ENCODE measurements at regions not wholly inside any gene's neighbourhood (a gene's known extent, or its start where the extent isn't known, plus 50 kb on each side); places are given as distances from the start of the nearest gene placed in this dataset.
"Not testable (repeated sequence)": the region's sequence is repeated elsewhere in the genome, so short reads cannot be mapped to it uniquely, and the experiment has no call there.

- Histone ChIP-seq H3K4me3 (ENCODE audit: low read depth in 1 of 3, low read length in 3 of 3) (no peak overlapping the region), H3K36me3 (ENCODE audit: control insufficient read depth in 3 of 3, insufficient read depth in 2 of 3, low read depth in 1 of 3, low read length in 3 of 3) (no peaks in the 10 kb centered on the region), H3K27ac (ENCODE audit: low read depth in 1 of 3, low read length in 2 of 3) (no peak overlapping the region), H3K27me3 (ENCODE audit: control insufficient read depth in 3 of 3, insufficient read depth in 3 of 3, low read length in 3 of 3) (no peaks in the 10 kb centered on the region), H3K9me3 (ENCODE audit: control insufficient read depth in 2 of 2, insufficient read depth in 1 of 2, low read depth in 1 of 2, low read length in 1 of 2) (no peaks in the 10 kb centered on the region), H3K4me1 (ENCODE audit: control insufficient read depth in 3 of 3, insufficient read depth in 2 of 3, low read depth in 1 of 3, low read length in 2 of 3) (no peaks in the 10 kb centered on the region)
- no peak for FAIRE-seq
- DNase-seq: no peak
Measured at GRCh38 chr16:31676731-31677130, 149.0 kb downstream of the AHSP start.

GRCh38 chr16:31678649-31679325, 151.1 kb downstream of the AHSP start:
- Histone ChIP-seq H3K27me3 (ENCODE audit: control insufficient read depth in 3 of 3, insufficient read depth in 3 of 3, low read length in 3 of 3) (no peaks in the 10 kb centered on the region), H3K4me1 (ENCODE audit: control insufficient read depth in 3 of 3, insufficient read depth in 2 of 3, low read depth in 1 of 3, low read length in 2 of 3) (no peaks in the 10 kb centered on the region), H3K9me3 (ENCODE audit: control insufficient read depth in 2 of 2, insufficient read depth in 1 of 2, low read depth in 1 of 2, low read length in 1 of 2) (peaks cover 0 to 2% of the 10 kb centered on the region in 2 donors), H3K36me3 (ENCODE audit: control insufficient read depth in 3 of 3, insufficient read depth in 2 of 3, low read depth in 1 of 3, low read length in 3 of 3) (no peaks in the 10 kb centered on the region), H3K4me3 (ENCODE audit: low read depth in 1 of 3, low read length in 3 of 3) (no peak overlapping the region), H3K27ac (ENCODE audit: low read depth in 1 of 3, low read length in 2 of 3) (no peak overlapping the region)
- FAIRE-seq (no peak), DNase-seq (no peak)
- WGBS, 3 donors: 61 to 82% (median 66%) methylated on average over 7 of the region's 7 CpGs

- not testable (repeated sequence) for H3K9me3 ChIP-seq (ENCODE audit: control insufficient read depth in 2 of 2, insufficient read depth in 1 of 2, low read depth in 1 of 2, low read length in 1 of 2); H3K4me1 ChIP-seq (ENCODE audit: control insufficient read depth in 3 of 3, insufficient read depth in 2 of 3, low read depth in 1 of 3, low read length in 2 of 3); H3K4me3 ChIP-seq (ENCODE audit: low read depth in 1 of 3, low read length in 3 of 3); H3K27me3 ChIP-seq (ENCODE audit: control insufficient read depth in 3 of 3, insufficient read depth in 3 of 3, low read length in 3 of 3); DNase-seq; FAIRE-seq; H3K27ac ChIP-seq (ENCODE audit: low read depth in 1 of 3, low read length in 2 of 3); H3K36me3 ChIP-seq (ENCODE audit: control insufficient read depth in 3 of 3, insufficient read depth in 2 of 3, low read depth in 1 of 3, low read length in 3 of 3)
- 54 to 61% (median 60%) methylated on average over 2 of the region's 2 CpGs for WGBS, 3 donors
Measured at GRCh38 chr16:31689331-31689730, 161.6 kb downstream of the AHSP start.

- not testable (repeated sequence) for H3K27ac ChIP-seq (ENCODE audit: low read depth in 1 of 3, low read length in 2 of 3); H3K4me3 ChIP-seq (ENCODE audit: low read depth in 1 of 3, low read length in 3 of 3); H3K9me3 ChIP-seq (ENCODE audit: control insufficient read depth in 2 of 2, insufficient read depth in 1 of 2, low read depth in 1 of 2, low read length in 1 of 2); FAIRE-seq; H3K36me3 ChIP-seq (ENCODE audit: control insufficient read depth in 3 of 3, insufficient read depth in 2 of 3, low read depth in 1 of 3, low read length in 3 of 3); DNase-seq; H3K4me1 ChIP-seq (ENCODE audit: control insufficient read depth in 3 of 3, insufficient read depth in 2 of 3, low read depth in 1 of 3, low read length in 2 of 3); H3K27me3 ChIP-seq (ENCODE audit: control insufficient read depth in 3 of 3, insufficient read depth in 3 of 3, low read length in 3 of 3)
- 79 to 95% (median 87%) methylated on average over 3 of the region's 3 CpGs for WGBS, 3 donors
Measured at GRCh38 chr16:31692338-31692737, 164.6 kb downstream of the AHSP start.

- 94 to 97% (median 95%) methylated on average over 6 of the region's 6 CpGs for WGBS, 3 donors
Measured at GRCh38 chr16:31693733-31694132, 166.0 kb downstream of the AHSP start.

GRCh38 chr16:31694461-31694860, 166.8 kb downstream of the AHSP start:
- WGBS, 3 donors: 95 to 100% (median 98%) methylated on average over 2 of the region's 2 CpGs
- FAIRE-seq: no peak

More at GRCh38 chr16:31693733-31694132, 166.0 kb downstream of the AHSP start:
- no peak overlapping the region for H3K4me3 ChIP-seq (ENCODE audit: low read depth in 1 of 3, low read length in 3 of 3)
- H3K9me3 ChIP-seq (ENCODE audit: control insufficient read depth in 2 of 2, insufficient read depth in 1 of 2, low read depth in 1 of 2, low read length in 1 of 2): no peaks in the 10 kb centered on the region
- no peak for DNase-seq
- H3K27ac ChIP-seq (ENCODE audit: low read depth in 1 of 3, low read length in 2 of 3): no peak overlapping the region
- no peak for FAIRE-seq
- no peaks in the 10 kb centered on the region for H3K36me3 ChIP-seq (ENCODE audit: control insufficient read depth in 3 of 3, insufficient read depth in 2 of 3, low read depth in 1 of 3, low read length in 3 of 3)
- no peaks in the 10 kb centered on the region for H3K27me3 ChIP-seq (ENCODE audit: control insufficient read depth in 3 of 3, insufficient read depth in 3 of 3, low read length in 3 of 3)
- no peaks in the 10 kb centered on the region for H3K4me1 ChIP-seq (ENCODE audit: control insufficient read depth in 3 of 3, insufficient read depth in 2 of 3, low read depth in 1 of 3, low read length in 2 of 3)

GRCh38 chr16:31695667-31696066, 168.0 kb downstream of the AHSP start:
- Histone ChIP-seq H3K27ac (ENCODE audit: low read depth in 1 of 3, low read length in 2 of 3) (no peak overlapping the region), H3K27me3 (ENCODE audit: control insufficient read depth in 3 of 3, insufficient read depth in 3 of 3, low read length in 3 of 3) (no peaks in the 10 kb centered on the region), H3K4me3 (ENCODE audit: low read depth in 1 of 3, low read length in 3 of 3) (no peak overlapping the region), H3K9me3 (ENCODE audit: control insufficient read depth in 2 of 2, insufficient read depth in 1 of 2, low read depth in 1 of 2, low read length in 1 of 2) (no peaks in the 10 kb centered on the region), H3K36me3 (ENCODE audit: control insufficient read depth in 3 of 3, insufficient read depth in 2 of 3, low read depth in 1 of 3, low read length in 3 of 3) (no peaks in the 10 kb centered on the region), H3K4me1 (ENCODE audit: control insufficient read depth in 3 of 3, insufficient read depth in 2 of 3, low read depth in 1 of 3, low read length in 2 of 3) (no peaks in the 10 kb centered on the region)
- FAIRE-seq (no peak), DNase-seq (peak in 1 of 2 donors; percentile 46)
- 39 to 67% (median 49%) methylated on average over 4 of the region's 4 CpGs for WGBS, 3 donors

More at GRCh38 chr16:31694461-31694860, 166.8 kb downstream of the AHSP start:
- Histone ChIP-seq H3K9me3 (ENCODE audit: control insufficient read depth in 2 of 2, insufficient read depth in 1 of 2, low read depth in 1 of 2, low read length in 1 of 2) (no peaks in the 10 kb centered on the region), H3K36me3 (ENCODE audit: control insufficient read depth in 3 of 3, insufficient read depth in 2 of 3, low read depth in 1 of 3, low read length in 3 of 3) (no peaks in the 10 kb centered on the region), H3K4me3 (ENCODE audit: low read depth in 1 of 3, low read length in 3 of 3) (no peak overlapping the region), H3K4me1 (ENCODE audit: control insufficient read depth in 3 of 3, insufficient read depth in 2 of 3, low read depth in 1 of 3, low read length in 2 of 3) (no peaks in the 10 kb centered on the region), H3K27ac (ENCODE audit: low read depth in 1 of 3, low read length in 2 of 3) (no peak overlapping the region), H3K27me3 (ENCODE audit: control insufficient read depth in 3 of 3, insufficient read depth in 3 of 3, low read length in 3 of 3) (no peaks in the 10 kb centered on the region)
- no peak for DNase-seq

GRCh38 chr16:31696968-31697743, 169.5 kb downstream of the AHSP start:
- Histone ChIP-seq H3K36me3 (ENCODE audit: control insufficient read depth in 3 of 3, insufficient read depth in 2 of 3, low read depth in 1 of 3, low read length in 3 of 3) (no peaks in the 10 kb centered on the region), H3K27ac (ENCODE audit: low read depth in 1 of 3, low read length in 2 of 3) (no peak overlapping the region), H3K4me3 (ENCODE audit: low read depth in 1 of 3, low read length in 3 of 3) (no peak overlapping the region), H3K27me3 (ENCODE audit: control insufficient read depth in 3 of 3, insufficient read depth in 3 of 3, low read length in 3 of 3) (no peaks in the 10 kb centered on the region), H3K4me1 (ENCODE audit: control insufficient read depth in 3 of 3, insufficient read depth in 2 of 3, low read depth in 1 of 3, low read length in 2 of 3) (peaks cover 0 to 6% (median 4%) of the 10 kb centered on the region in 3 donors), H3K9me3 (ENCODE audit: control insufficient read depth in 2 of 2, insufficient read depth in 1 of 2, low read depth in 1 of 2, low read length in 1 of 2) (no peaks in the 10 kb centered on the region)
- 44 to 51% (median 50%) methylated on average over 8 of the region's 8 CpGs for WGBS, 3 donors
- DNase-seq (peak; percentile 42 to 52), FAIRE-seq (no peak)

Measured in small intestine (tissue), 7 donors.